ENCODE measurements at regions not wholly inside any gene's neighbourhood (a gene's known extent, or its start where the extent isn't known, plus 50 kb on each side); places are given as distances from the start of the nearest gene placed in this dataset.
A peak's percentile ranks its signal among the peaks of the same experiment; 100 is the strongest.
"Not testable (repeated sequence)": the region's sequence is repeated elsewhere in the genome, so short reads cannot be mapped to it uniquely, and the experiment has no call there.

GRCh38 chr5:91315701-91316100 is 67.4 kb downstream of the ARRDC3 start:
- no peak for DNase-seq

GRCh38 chr5:91313757-91314673 is 69.1 kb downstream of the ARRDC3 start:
- peak; percentile 88 for DNase-seq

- no peak for DNase-seq
Measured at GRCh38 chr5:91312698-91313097, 70.4 kb downstream of the ARRDC3 start.

GRCh38 chr5:91311697-91312501 is 71.2 kb downstream of the ARRDC3 start:
- peak; percentile 69 for DNase-seq

GRCh38 chr5:91311168-91311696 is 71.9 kb downstream of the ARRDC3 start:
- no peak for DNase-seq

- not testable (repeated sequence) for DNase-seq
Measured at GRCh38 chr5:91308157-91308556, 75.0 kb downstream of the ARRDC3 start.

GRCh38 chr5:91307048-91307447 is 76.1 kb downstream of the ARRDC3 start:
- DNase-seq: no peak

- no peak for DNase-seq
Measured at GRCh38 chr5:91306497-91306896, 76.6 kb downstream of the ARRDC3 start.

GRCh38 chr5:91305640-91306039 is 77.5 kb downstream of the ARRDC3 start:
- DNase-seq: no peak

GRCh38 chr5:91304015-91304414 is 79.1 kb downstream of the ARRDC3 start:
- DNase-seq: not testable (repeated sequence)

- no peak for DNase-seq
Measured at GRCh38 chr5:91302958-91303357, 80.2 kb downstream of the ARRDC3 start.

GRCh38 chr5:91302305-91302704 is 80.8 kb downstream of the ARRDC3 start:
- no peak for DNase-seq

- DNase-seq: no peak
Measured at GRCh38 chr5:91301106-91301846, 81.8 kb downstream of the ARRDC3 start.

GRCh38 chr5:91297994-91298393 is 85.1 kb downstream of the ARRDC3 start:
- DNase-seq: no peak

- DNase-seq: no peak
Measured at GRCh38 chr5:91296674-91297143, 86.4 kb downstream of the ARRDC3 start.

GRCh38 chr5:91296102-91296501 is 87.0 kb downstream of the ARRDC3 start:
- DNase-seq: not testable (repeated sequence)

GRCh38 chr5:91293131-91293530 is 90.0 kb downstream of the ARRDC3 start:
- DNase-seq: no peak

- no peak for DNase-seq
Measured at GRCh38 chr5:91291628-91292569, 91.2 kb downstream of the ARRDC3 start.

- no peak for DNase-seq
Measured at GRCh38 chr5:91288118-91288916, 94.8 kb downstream of the ARRDC3 start.

GRCh38 chr5:91285062-91285461 is 98.1 kb downstream of the ARRDC3 start:
- DNase-seq: not testable (repeated sequence)

- DNase-seq: no peak
Measured at GRCh38 chr5:91283899-91284298, 99.2 kb downstream of the ARRDC3 start.

Measured in activated CD4-positive, alpha-beta T cell treated with anti-CD3 and anti-CD28 coated beads for 48 hours (primary cell).